ENCODE measurements at regions not wholly inside any gene's neighbourhood (a gene's known extent, or its start where the extent isn't known, plus 50 kb on each side); places are given as distances from the start of the nearest gene placed in this dataset.

DNA sequence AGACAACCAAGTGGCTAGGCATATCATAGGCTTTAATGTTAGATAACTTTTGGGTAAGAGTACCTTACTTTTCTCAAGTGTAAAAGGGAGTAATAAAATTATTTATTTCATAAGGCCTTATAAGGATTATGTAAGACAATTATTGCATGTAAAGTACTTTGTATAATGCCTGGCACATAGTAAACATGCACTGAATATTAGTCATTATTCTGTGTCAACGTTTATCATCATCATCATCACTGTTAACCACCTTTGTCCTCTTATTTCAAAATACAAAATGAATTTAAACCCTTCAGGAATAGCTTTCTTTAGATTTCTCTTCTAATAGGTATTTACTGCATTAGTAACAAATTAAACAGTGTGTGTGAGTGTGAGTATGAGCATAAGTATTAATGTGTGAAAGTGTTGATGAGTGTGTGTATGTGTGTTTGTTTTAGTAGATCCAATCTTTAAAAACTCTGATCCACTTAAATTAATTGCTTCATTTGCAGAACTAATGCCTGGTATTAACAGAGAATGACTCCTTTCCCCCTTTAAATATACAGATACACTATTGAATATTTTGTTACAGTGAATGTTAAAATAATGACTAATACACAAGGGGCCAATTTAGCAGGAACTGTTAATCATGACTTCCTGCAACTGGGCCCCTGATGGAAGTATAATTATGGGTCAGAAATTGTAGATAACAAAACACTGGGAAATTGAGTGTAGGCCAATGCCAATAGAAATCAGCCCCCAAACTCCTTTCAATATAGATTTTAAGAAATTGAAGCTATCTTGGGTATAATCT, 213.3 kb upstream of the FZD8 start:
- DNase-seq (ENCODE audit: insufficient read length, low spot score) (no peak), FAIRE-seq (no peak)
- no peak for TF ChIP-seq POLR2A (IDR thresholded peaks at IDR 0.05; ENCODE audit: low read depth, low read length)

DNA sequence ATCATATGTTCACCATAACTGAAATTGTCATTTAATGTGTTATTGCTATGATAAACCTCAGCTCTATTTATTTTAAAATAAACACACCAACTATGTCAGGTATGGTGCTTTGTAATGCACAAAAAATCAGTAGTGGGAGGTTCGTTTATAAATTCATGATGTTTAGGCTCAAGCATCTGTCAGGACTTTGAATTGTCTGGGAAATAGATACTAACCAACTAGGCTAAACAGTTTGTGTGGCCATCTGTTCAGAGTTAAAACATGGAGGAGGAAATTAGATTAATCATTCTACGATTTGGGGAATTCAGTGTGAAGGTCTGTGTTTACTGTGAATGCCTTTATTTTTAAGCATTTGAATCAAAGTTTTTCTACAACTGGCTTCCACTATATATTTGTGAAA, 212.6 kb upstream of the FZD8 start:
- DNase-seq (ENCODE audit: insufficient read length, low spot score) (no peak), FAIRE-seq (no peak)
- TF ChIP-seq POLR2A (IDR thresholded peaks at IDR 0.05; ENCODE audit: low read depth, low read length), result no peak

DNA sequence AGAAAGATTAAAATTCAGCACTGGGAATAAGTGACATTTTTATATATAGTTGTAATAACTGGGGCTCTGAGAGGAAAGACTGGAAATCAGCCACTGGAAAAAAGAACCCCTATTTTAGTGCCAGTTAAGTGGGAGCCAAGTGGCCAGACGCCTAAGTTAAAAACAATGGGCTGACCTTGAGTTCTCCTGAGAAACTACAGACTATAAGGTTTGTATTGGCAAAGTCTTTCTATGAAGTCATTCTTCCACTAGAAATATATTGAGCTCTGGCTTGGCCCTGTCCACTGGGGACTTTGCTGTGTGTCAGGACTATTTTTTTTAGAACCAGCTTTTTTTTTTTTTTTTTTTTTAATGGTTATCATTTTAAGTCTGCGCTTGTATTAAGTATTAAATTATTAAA, 210.6 kb upstream of the FZD8 start:
- FAIRE-seq (no peak), DNase-seq (ENCODE audit: insufficient read length, low spot score) (no peak)
- no peak for TF ChIP-seq POLR2A (IDR thresholded peaks at IDR 0.05; ENCODE audit: low read depth, low read length)

DNA sequence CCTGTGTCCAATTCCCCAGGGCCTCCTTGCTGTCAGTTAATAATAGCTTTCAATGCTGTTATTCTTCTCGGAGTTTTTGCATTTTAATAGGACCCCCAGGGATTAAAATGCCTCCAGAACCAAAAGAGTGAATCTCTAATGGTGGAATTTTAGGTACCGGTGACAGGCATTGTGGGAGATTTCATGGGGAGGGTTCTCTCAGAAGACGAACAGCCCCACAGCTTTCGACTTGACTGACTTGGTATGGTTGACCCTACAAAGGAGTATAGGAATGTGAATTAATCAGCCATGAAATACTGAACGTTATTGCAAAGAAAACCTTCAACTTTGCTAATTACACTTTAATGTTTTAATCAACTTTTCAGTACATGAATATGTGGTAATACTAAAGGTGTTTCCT, 206.3 kb upstream of the FZD8 start:
- no peak for TF ChIP-seq POLR2A (IDR thresholded peaks at IDR 0.05; ENCODE audit: low read depth, low read length)
- no peak for DNase-seq (ENCODE audit: insufficient read length, low spot score)
- FAIRE-seq, result no peak

DNA sequence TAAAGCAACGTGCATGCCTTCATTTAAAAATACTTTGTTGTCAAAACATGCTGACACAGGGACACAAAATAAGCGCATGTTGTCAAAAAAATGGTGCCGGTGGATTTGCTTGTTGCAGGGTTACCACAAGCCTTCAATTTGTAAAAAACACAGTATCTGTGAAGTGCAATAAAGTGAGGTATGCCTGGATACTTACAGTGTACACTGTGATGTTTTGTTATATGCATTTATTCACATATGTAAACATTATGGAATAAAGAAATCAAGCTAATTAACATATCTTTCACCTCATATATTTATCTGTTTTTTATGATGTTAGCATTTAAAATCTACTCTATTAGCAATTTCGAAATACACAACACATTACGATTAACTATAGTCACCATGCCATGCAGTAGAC, 202.6 kb upstream of the FZD8 start:
- FAIRE-seq (no peak), DNase-seq (ENCODE audit: insufficient read length, low spot score) (no peak)
- no peak for TF ChIP-seq POLR2A (IDR thresholded peaks at IDR 0.05; ENCODE audit: low read depth, low read length)

DNA sequence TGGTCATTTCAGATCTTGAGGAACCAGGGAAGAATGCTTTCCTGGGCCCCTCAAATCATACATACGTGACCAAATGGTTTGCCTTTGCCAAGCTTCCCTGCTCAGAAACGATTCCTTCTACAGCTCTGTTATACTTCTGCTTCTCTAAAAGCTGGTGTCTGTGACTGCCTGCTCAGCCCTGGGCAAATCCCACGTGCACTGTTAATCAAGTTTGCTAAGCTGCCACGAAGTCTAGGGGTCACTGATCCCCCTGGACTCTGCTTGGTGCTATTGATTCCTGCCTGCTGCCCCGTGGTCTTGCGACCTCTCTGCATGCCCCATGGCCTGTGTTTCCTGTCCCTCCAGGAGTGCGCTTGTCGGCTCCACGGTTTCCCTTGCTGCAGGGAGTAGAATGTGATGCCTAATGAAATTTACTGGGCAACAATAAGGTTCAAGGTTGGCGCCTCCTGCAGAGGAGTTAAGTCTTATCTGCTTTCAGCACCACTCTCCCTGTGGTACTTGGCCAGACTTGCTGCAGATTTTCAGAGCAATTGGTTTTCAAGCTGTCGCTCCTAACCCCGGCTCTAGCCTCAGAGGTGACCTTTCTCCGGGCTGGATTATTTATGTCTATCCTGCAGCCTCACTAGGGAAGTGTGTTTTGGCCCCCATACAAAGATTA, 201.6 kb upstream of the FZD8 start:
- no peak for FAIRE-seq
- DNase-seq (ENCODE audit: insufficient read length, low spot score), result no peak

DNA sequence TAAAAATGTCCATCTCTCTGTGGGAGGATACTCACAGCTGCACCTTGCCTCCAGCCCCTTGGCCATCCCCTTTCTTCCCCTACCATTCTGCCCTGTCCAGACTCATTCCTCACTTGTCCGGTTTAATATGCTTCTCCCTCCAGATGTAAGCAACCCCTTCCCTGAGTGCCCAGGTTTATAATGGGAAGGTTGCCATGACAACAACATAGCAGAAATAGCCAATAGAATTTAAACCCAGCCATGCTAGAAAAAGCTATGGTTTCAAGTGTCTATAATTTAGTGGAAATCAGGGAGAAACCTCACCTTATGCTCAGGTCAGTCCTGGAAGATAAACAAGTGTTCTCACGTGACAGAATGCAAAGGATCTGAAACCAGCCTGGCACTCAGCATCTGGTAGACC, 196.0 kb upstream of the FZD8 start:
- DNase-seq (ENCODE audit: insufficient read length, low spot score), result no peak
- no peak for TF ChIP-seq POLR2A (IDR thresholded peaks at IDR 0.05; ENCODE audit: low read depth, low read length)
- no peak for FAIRE-seq

More for the DNA sequence above, 201.6 kb upstream of the FZD8 start:
- TF ChIP-seq POLR2A (IDR thresholded peaks at IDR 0.05; ENCODE audit: low read depth, low read length), result no peak

DNA sequence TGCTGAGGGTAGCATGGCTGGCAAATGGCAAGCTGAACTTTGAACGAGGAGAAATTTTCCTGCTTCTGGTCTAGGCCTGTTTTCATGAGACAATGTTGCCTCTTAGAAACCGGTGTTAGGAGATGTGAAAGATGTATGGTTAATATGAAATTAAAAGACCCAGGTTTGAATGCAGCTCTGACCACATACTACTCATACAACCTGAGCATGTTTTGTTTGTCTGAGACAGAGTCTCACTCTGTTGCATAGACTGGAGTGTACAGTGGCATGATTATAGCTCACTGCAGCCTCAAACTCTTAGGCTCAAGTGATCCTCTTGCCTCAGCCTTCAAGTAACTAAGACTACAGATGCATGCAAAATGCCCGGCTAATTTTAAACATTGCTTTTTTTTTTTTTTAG, 193.4 kb upstream of the FZD8 start:
- no peak for FAIRE-seq
- no peak for TF ChIP-seq POLR2A (IDR thresholded peaks at IDR 0.05; ENCODE audit: low read depth, low read length)
- no peak for DNase-seq (ENCODE audit: insufficient read length, low spot score)

DNA sequence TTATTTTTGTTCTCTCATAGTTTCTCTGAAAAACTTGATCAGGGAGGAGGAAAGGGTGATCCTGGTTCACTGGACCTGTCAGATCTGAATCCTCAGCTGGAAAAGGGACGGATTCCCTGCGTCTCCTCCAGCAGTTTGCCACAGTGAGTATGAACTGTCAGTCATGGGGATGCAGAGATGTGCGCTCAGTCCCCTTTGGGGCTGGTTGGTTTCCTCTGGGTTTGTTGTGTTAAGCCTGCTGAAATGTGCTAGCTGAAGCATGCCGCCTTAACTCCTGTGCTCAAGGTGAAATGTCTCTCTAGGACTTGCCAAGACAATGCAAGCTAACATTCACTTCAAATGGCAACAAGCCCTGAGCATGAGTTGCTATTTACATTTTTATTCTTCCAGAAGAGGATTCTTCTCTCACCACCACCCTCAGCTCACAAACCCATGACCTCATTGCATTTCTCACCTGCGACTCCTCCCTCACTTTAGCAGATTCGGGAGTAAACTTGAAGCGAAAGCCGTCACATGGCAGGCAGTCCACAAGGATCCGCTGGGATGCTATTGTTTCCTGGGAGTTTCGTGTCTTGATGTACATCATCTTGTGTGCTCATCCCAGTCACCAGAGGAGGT, 192.9 kb upstream of the FZD8 start:
- TF ChIP-seq POLR2A (IDR thresholded peaks at IDR 0.05; ENCODE audit: low read depth, low read length), result no peak
- DNase-seq (ENCODE audit: insufficient read length, low spot score) (no peak), FAIRE-seq (no peak)

DNA sequence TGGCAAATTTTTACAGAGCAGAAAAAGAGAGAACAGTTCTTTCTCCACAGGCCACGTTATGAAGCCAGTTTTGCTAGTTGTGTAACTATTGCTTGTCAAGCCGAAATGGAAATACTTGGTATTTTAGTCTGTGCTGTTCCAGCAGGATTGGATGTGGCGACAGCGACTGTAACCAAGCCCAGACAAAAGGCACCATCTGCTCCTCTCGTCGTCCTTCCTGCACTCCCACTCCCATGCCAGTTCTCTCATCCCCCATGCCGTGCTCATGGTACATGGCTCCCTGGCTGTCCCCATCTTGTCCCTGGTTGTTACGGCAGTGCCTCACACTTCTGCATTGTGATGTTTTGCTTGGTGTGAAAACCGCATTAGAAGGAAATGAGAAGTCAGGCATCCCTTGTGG, 185.7 kb upstream of the FZD8 start:
- TF ChIP-seq POLR2A (IDR thresholded peaks at IDR 0.05; ENCODE audit: low read depth, low read length), result no peak
- FAIRE-seq (no peak), DNase-seq (ENCODE audit: insufficient read length, low spot score) (no peak)

DNA sequence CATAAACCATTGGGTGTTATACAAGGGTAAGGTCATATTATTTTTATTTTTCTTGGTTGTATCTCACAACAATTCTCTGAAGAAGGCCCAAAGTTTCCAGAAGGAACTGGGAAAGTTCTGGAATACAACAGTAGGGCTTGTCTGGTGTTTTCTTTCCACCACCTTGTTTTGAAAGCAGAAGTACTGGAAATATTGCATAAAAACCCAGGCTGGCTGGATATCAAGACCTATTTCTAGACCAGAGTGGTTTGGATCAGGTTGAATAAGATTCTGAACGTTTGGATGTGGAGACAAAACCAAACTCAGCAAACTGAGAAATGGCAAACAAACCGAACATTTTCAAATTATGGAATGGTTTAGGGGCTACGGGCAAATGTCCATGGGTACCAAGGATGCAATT, 182.6 kb upstream of the FZD8 start:
- FAIRE-seq, result no peak
- DNase-seq (ENCODE audit: insufficient read length, low spot score), result no peak
- TF ChIP-seq POLR2A (IDR thresholded peaks at IDR 0.05; ENCODE audit: low read depth, low read length), result no peak

DNA sequence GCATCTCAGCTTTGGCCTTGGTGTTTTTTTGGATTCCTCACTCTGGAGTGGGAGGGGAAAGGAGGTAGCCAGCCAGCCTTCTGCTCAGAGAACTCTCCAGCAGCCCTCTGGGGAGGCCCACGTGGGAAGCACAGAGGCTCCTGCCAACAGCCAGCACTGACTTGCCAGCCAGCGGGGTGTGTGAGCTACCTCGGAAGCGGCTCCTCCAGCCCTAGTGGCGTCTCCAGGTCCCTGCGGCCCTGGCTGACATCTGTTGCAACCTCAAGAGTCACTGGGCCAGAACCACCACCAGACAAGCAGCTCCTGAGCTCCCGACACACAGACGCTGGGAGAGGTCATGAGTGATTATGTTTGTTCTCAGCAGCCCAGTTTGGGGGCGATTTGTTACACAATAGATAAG, 180.2 kb upstream of the FZD8 start:
- no peak for FAIRE-seq
- TF ChIP-seq POLR2A (IDR thresholded peaks at IDR 0.05; ENCODE audit: low read depth, low read length), result no peak
- no peak for DNase-seq (ENCODE audit: insufficient read length, low spot score)

DNA sequence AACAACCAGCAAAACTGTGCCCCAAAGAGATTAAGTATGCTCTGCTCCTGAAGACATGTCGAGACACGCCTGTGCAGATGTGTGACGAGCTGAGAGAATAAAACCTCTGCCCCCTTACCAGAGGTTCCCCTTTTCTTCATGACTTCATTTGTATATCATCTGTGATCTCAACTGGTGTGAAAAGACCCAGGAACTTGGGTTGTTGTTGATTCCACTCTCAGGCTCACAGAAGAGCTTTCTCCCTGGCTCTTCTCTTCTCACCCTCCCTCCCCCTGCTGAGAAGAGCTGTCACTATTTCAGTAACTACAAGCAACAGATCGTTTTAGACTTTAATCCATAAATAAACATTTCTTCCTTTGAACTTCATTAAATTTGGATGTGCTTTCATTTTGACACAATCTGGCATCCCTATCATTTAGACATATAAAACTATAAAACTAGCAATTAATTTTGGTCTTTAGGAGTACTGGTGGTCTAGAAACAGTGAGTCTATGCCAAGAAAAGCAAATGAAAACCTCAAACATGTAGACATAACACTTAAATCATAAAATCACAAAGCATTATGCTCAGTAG, 179.3 kb upstream of the FZD8 start:
- FAIRE-seq (no peak), DNase-seq (ENCODE audit: insufficient read length, low spot score) (no peak)
- TF ChIP-seq POLR2A (IDR thresholded peaks at IDR 0.05; ENCODE audit: low read depth, low read length), result no peak

DNA sequence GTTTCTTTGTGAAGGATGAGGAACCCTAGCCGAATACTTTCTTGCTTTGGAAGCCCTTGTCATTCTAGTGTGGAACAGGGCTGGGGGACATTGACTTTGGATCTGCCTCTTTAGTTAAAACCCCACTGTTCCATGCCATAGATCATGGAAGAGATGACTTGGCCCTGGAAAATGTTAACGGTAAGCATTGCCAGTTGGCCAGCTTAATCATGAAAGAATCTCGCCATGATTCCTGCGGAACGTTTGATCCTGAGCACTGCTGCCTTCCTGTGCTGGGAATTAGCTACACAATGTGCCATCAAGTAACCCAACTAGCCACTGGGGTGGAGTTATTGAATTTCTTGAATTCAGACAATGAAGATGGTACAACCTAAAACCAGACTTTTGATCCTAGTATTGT, 177.6 kb upstream of the FZD8 start:
- DNase-seq (ENCODE audit: insufficient read length, low spot score) (no peak), FAIRE-seq (no peak)
- TF ChIP-seq POLR2A (IDR thresholded peaks at IDR 0.05; ENCODE audit: low read depth, low read length), result no peak
